CD4-positive, alpha-beta T cell (primary cell): ENCODE measurements at regions not wholly inside any gene's neighbourhood (a gene's known extent, or its start where the extent isn't known, plus 50 kb on each side); places are given as distances from the start of the nearest gene placed in this dataset.

ENCODE experiments used
- ATAC-seq: fragments of 200-7000 bp; cut with Tn5 transposase; one replicate; pipeline ENCODE4 v1.10.0; 2022; ENCODE audit warnings: mild to moderate bottlenecking; ENCODE audit not compliant: poor library complexity
- CTCF ChIA-PET: fragments of 350-600 bp; sonication (Branson Sonifier 250); formaldehyde crosslinking; loops from one replicate; lab custom pipeline; 2021; ENCODE audit warnings: antibody characterized with exemption, inconsistent platforms; lab: Charles Lee
- POLR2A ChIA-PET: fragments of 350-600 bp; sonication (Branson Sonifier 250); formaldehyde crosslinking; loops from one replicate; lab custom pipeline; 2021; ENCODE audit warnings: antibody characterized with exemption, inconsistent platforms; lab: Charles Lee
- DNase-seq, 14 experiments: peaks; one replicate each; pipeline ENCODE4 v3.0.0-alpha.2; 2013 to 2020; ENCODE audit warnings: mixed read lengths in 2 of 14
- H3K27ac ChIP-seq, 2 donors: one replicate each; pipeline versions ENCODE4 v1.5.1 to v1.7.0; 2013; ENCODE audit warnings: low read length in 2 of 2, low read depth in 1 of 2, mild to moderate bottlenecking in 1 of 2
- H3K27me3 ChIP-seq, 2 experiments: 1 replicate in 1 of 2; 2 replicates in 1 of 2; pipeline versions ENCODE4 v1.6.1 to v1.7.0; 2013; ENCODE audit warnings: low read length in 2 of 2, control low read depth in 1 of 2, mild to moderate bottlenecking in 1 of 2, moderate library complexity in 1 of 2; ENCODE audit not compliant: insufficient read depth in 2 of 2, control insufficient read depth in 1 of 2
- H3K36me3 ChIP-seq: one replicate; pipeline ENCODE4 v1.6.1; 2013; ENCODE audit warnings: low read length, control low read depth; ENCODE audit not compliant: insufficient read depth
- H3K4me1 ChIP-seq: one replicate; pipeline ENCODE4 v1.6.1; 2013; ENCODE audit warnings: low read length, control low read depth; ENCODE audit not compliant: insufficient read depth
- H3K4me3 ChIP-seq: one replicate; pipeline ENCODE4 v1.5.1; 2013; ENCODE audit warnings: mild to moderate bottlenecking, low read length, moderate library complexity
- H3K9me3 ChIP-seq, 2 experiments: 1 replicate in 1 of 2; 2 replicates in 1 of 2; pipeline versions ENCODE4 v1.6.1 to v1.7.0; 2013; ENCODE audit warnings: low read length in 2 of 2, mild to moderate bottlenecking in 2 of 2, control low read depth in 1 of 2, moderate library complexity in 1 of 2; ENCODE audit not compliant: control insufficient read depth in 1 of 2, insufficient read depth in 1 of 2
- H3K27ac Mint-ChIP-seq: one replicate; pipeline ENCODE4 v1.8.0; 2020; ENCODE audit warnings: mixed read lengths
- H3K27me3 Mint-ChIP-seq: one replicate; pipeline ENCODE4 v1.8.0; 2021; ENCODE audit warnings: mixed read lengths
- H3K36me3 Mint-ChIP-seq: one replicate; pipeline ENCODE4 v1.8.0; 2021; ENCODE audit warnings: low read depth, mixed read lengths
- H3K4me1 Mint-ChIP-seq: one replicate; pipeline ENCODE4 v1.8.0; 2021; ENCODE audit warnings: low read depth, mixed read lengths
- H3K4me3 Mint-ChIP-seq: one replicate; pipeline ENCODE4 v1.8.0; 2020; ENCODE audit warnings: mild to moderate bottlenecking, mixed read lengths
- H3K9me3 Mint-ChIP-seq: one replicate; pipeline ENCODE4 v1.8.0; 2020; ENCODE audit warnings: mixed read lengths
- intact Hi-C, 2 experiments: fragments of 100-400 bp; cut with DNase I in 1 of 2; cut with micrococcal nuclease in 1 of 2; formaldehyde crosslinking; loops; one replicate each; pipeline versions ENCODE4 v1.15.1 to v1.9.0; 2023 to 2025; cut with DNase I, micrococcal nuclease
- TF ChIP-seq, protein P1 (sequence below): fragments of 200-600 bp; IDR thresholded peaks from one replicate; pipeline ENCODE4 v1.8.0; 2022; ENCODE audit warnings: antibody characterized with exemption, mild to moderate bottlenecking

DNA sequence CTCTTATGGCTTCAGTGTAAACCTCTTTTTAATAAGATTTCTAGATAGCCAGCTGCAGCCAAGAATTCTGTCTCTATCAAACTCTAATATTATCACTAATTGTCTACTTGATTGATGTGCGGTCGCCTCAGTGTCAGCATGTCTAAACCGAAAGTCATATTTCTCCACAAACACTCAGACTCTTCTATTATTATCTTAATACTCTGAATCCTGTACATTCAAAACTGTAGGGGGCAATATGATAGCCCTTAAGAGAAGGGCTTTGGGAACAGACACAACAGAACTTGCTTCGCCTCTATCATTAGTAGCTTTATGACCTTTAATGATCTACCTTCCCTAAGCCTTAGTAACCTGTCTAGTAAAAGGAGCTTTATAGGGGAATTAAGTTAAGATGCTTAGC, 379.7 kb upstream of the PTCHD4 start:
- H3K36me3 Mint-ChIP-seq = no peaks in the 10 kb centered on the region
- Histone ChIP-seq H3K36me3 (no peaks in the 10 kb centered on the region), H3K4me3 (no peak overlapping the region), H3K4me1 (no peaks in the 10 kb centered on the region), H3K27me3 (no peaks in the 10 kb centered on the region), H3K9me3 (no peaks in the 10 kb centered on the region), H3K27ac (no peak overlapping the region)
- CTCF ChIA-PET = no interaction called here
- H3K4me1 Mint-ChIP-seq = no peaks in the 10 kb centered on the region
- no peaks in the 10 kb centered on the region for H3K9me3 Mint-ChIP-seq
- DNase-seq = no peak
- no peaks in the 10 kb centered on the region for H3K27me3 Mint-ChIP-seq
- H3K4me3 Mint-ChIP-seq = no peak overlapping the region
- ATAC-seq = no peak
- H3K27ac Mint-ChIP-seq = no peak overlapping the region
- POLR2A ChIA-PET = no interaction called here
- intact Hi-C loops = no loop called here
- TF ChIP-seq, protein P1, sequence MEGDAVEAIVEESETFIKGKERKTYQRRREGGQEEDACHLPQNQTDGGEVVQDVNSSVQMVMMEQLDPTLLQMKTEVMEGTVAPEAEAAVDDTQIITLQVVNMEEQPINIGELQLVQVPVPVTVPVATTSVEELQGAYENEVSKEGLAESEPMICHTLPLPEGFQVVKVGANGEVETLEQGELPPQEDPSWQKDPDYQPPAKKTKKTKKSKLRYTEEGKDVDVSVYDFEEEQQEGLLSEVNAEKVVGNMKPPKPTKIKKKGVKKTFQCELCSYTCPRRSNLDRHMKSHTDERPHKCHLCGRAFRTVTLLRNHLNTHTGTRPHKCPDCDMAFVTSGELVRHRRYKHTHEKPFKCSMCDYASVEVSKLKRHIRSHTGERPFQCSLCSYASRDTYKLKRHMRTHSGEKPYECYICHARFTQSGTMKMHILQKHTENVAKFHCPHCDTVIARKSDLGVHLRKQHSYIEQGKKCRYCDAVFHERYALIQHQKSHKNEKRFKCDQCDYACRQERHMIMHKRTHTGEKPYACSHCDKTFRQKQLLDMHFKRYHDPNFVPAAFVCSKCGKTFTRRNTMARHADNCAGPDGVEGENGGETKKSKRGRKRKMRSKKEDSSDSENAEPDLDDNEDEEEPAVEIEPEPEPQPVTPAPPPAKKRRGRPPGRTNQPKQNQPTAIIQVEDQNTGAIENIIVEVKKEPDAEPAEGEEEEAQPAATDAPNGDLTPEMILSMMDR = no peak

DNA sequence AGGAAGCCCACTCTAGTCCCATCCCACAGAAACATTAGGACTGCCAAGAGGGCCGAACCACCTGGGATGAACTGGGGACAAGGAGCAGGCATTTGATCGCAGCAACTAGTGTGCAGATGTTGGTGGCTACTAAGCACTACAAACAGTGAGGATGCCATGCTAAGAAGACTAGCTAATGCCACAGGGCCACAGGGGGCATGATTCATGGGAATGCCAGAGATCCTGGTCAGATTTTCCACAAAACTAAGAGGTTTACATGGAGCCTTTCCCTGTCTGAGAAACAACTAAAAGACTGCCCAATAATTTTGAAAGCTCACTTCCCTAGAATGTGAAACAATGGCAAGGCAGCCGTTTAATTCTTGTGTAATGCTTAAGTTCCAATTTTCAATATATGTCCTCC, 375.9 kb upstream of the PTCHD4 start:
- POLR2A ChIA-PET = no interaction called here
- Mint-ChIP-seq H3K27me3 (no peaks in the 10 kb centered on the region), H3K36me3 (no peaks in the 10 kb centered on the region), H3K4me3 (no peak overlapping the region), H3K9me3 (peaks cover 2% of the 10 kb centered on the region), H3K4me1 (no peaks in the 10 kb centered on the region), H3K27ac (no peak overlapping the region)
- Histone ChIP-seq H3K4me3 (no peak overlapping the region), H3K36me3 (no peaks in the 10 kb centered on the region), H3K9me3 (no peaks in the 10 kb centered on the region), H3K4me1 (no peaks in the 10 kb centered on the region), H3K27me3 (no peaks in the 10 kb centered on the region), H3K27ac (no peak overlapping the region)
- no peak for ATAC-seq
- intact Hi-C loops = no loop called here
- CTCF ChIA-PET = no interaction called here
- TF ChIP-seq, protein P1 = no peak
- DNase-seq = no peak

DNA sequence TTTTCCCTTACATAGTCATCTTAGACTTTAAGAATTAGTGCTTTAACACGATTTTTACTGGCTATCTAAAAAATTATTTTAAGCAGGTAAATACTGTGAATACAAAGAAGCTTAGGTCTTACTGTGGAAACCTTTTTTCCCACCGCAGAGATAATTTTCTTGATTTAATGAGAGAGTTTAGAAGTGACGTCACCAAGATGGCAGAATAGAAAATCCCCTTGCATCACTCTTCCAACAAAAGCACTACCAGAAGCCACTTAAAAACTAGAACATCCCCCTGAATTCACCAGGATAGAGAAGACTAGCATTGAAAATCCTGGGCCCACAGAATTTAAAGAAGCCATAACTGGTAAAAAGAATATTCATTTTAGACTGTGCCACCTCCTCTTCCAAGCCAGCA, 375.4 kb upstream of the PTCHD4 start:
- no peak overlapping the region for H3K27ac Mint-ChIP-seq
- intact Hi-C loops = no loop called here

More for the DNA sequence above, 375.4 kb upstream of the PTCHD4 start:
- no peaks in the 10 kb centered on the region for H3K9me3 ChIP-seq
- Mint-ChIP-seq H3K36me3 (no peaks in the 10 kb centered on the region), H3K4me3 (no peak overlapping the region), H3K27me3 (no peaks in the 10 kb centered on the region), H3K9me3 (peaks cover 2% of the 10 kb centered on the region), H3K4me1 (no peaks in the 10 kb centered on the region)
- H3K27ac ChIP-seq = no peak overlapping the region
- no peaks in the 10 kb centered on the region for H3K36me3 ChIP-seq
- ChIA-PET POLR2A (no interaction called here), CTCF (no interaction called here)
- H3K27me3 ChIP-seq = no peaks in the 10 kb centered on the region
- TF ChIP-seq, protein P1 = no peak
- H3K4me3 ChIP-seq = no peak overlapping the region
- no peaks in the 10 kb centered on the region for H3K4me1 ChIP-seq
- no peak for DNase-seq
- ATAC-seq = no peak
